LNCAP (cell line): ENCODE measurements at regions not wholly inside any gene's neighbourhood (a gene's known extent, or its start where the extent isn't known, plus 50 kb on each side); places are given as distances from the start of the nearest gene placed in this dataset.

ENCODE experiments used
- TF ChIP-seq, protein P1 (sequence below): fragments of 450-650 bp; IDR thresholded peaks from 2 replicates; pipeline ENCODE4 v1.5.1; 2017; ENCODE audit warnings: mild to moderate bottlenecking

DNA sequence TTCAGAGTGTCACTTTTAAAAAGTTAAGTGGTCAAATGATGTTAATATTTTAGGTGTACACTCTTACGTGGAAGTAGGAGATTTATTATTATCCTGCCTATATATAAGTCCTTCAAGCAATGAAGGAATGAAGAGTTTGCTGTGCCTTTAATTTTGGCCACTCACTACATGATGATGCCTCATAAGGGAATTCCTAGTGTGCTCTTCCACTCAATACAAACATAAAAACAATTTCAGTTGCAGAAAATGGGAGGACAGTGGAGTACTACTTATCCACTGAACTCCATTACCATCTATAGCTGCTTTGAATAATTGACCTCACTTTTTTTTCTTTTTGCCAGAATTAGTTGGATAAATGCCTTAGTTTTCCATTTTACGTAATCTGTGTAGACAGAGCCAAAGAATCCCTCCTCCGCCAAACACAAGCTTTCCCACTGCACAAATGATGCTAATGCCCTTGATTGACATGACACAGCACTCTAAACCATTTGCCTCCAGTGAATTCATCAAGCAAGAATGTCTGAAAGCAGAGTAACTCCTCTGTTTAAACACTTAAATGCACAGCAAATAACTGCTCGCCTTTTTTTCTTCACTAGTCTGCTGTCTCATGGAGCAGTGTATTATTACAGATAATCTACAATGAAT is 751.1 kb upstream of the FANCL start:
- TF ChIP-seq, protein P1, sequence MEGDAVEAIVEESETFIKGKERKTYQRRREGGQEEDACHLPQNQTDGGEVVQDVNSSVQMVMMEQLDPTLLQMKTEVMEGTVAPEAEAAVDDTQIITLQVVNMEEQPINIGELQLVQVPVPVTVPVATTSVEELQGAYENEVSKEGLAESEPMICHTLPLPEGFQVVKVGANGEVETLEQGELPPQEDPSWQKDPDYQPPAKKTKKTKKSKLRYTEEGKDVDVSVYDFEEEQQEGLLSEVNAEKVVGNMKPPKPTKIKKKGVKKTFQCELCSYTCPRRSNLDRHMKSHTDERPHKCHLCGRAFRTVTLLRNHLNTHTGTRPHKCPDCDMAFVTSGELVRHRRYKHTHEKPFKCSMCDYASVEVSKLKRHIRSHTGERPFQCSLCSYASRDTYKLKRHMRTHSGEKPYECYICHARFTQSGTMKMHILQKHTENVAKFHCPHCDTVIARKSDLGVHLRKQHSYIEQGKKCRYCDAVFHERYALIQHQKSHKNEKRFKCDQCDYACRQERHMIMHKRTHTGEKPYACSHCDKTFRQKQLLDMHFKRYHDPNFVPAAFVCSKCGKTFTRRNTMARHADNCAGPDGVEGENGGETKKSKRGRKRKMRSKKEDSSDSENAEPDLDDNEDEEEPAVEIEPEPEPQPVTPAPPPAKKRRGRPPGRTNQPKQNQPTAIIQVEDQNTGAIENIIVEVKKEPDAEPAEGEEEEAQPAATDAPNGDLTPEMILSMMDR = no peak

DNA sequence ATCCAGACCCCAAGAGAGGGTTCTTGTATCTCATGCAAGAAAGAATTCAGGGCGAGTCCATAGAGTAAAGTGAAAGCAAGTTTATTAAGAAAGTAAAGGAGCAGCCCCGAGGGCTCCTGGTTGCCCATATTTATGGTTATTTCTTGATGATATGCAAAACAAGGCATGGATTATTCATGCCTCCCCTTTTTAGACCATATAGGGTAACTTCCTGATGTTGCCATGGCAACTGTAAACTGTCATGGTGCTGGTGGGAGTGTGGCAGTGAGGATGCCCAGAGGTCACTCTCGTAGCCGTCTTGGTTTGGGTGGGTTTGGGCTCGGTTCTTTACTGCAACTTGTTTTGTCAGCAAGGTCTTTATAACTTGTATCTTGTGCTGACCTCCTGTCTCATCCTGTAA is 750.2 kb upstream of the FANCL start:
- TF ChIP-seq, protein P1 = no peak

DNA sequence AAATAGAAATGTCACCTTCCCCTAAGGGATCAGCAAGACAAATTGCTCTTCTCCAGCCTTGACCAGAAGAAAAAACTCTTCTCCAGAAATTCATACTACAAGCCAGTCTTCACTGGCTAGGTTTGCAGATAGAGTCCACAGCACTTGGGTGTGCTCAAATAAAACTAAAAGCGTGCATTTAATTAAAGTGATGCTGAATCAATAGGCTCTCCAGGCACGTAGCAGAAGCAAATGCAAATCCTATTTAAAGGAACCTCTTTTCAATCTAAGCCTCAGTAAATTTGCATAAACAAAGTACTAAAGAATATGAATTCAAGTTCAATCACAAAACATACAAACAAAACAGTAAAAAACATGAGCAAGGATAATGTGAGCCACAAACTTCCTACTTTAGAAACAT is 744.4 kb upstream of the FANCL start:
- TF ChIP-seq, protein P1 = no peak

DNA sequence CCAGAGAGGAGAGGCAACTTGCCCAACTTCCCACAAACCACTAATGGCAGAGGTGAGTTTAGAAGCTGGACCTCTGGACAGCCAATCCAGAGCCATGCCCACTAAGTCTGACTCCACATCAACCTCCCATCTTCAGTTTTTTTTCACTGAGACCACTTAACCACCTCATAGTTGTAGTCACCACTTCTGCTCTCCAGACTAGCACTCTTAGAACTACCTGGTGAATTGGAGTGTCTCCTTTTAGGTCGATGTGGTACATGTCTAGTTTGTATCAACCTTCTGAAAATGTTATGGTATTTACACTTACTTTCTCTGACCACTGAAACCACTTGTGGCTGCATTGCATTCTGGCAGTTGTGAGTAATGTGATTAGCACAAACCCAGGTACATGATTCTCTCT is 743.6 kb upstream of the FANCL start:
- TF ChIP-seq, protein P1 = no peak

DNA sequence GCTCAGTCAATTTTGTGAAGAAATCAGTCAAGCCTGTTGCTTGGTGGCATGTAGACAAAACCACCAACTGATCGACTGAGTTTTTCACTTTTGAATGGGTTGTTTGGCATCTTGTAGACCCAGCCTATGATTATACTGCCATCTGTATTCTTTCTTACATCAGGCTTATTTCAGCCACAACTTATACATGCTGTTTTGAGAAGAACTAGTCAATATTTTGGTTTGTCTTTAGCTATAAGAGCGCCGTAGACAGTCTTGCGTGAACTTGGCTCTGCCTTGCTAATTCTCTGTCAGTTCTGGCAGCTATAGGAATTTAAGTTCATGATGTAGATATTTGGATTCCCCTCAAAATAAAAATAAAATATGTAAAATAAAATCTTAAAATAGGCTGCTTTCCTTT is 742.0 kb upstream of the FANCL start:
- TF ChIP-seq, protein P1 = no peak

DNA sequence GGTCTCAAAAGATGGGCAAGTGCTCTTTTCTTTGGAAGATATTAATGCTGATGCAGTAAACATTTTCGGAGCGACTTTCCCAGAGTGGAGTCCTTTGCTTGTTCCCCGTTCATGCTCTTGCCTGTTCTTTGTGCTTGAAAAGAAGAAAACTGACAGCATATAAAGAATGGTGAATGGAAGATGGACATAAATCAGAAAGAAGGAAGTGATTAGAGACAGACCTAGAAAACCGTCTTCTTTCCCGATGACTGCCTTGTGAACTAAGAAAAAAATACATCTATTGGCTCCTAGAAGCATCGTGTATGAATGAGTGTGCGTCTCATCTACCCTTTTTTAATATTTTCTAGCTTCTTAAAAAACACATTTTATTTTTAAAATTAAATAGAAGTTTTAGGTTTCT is 740.1 kb upstream of the FANCL start:
- TF ChIP-seq, protein P1 = no peak

DNA sequence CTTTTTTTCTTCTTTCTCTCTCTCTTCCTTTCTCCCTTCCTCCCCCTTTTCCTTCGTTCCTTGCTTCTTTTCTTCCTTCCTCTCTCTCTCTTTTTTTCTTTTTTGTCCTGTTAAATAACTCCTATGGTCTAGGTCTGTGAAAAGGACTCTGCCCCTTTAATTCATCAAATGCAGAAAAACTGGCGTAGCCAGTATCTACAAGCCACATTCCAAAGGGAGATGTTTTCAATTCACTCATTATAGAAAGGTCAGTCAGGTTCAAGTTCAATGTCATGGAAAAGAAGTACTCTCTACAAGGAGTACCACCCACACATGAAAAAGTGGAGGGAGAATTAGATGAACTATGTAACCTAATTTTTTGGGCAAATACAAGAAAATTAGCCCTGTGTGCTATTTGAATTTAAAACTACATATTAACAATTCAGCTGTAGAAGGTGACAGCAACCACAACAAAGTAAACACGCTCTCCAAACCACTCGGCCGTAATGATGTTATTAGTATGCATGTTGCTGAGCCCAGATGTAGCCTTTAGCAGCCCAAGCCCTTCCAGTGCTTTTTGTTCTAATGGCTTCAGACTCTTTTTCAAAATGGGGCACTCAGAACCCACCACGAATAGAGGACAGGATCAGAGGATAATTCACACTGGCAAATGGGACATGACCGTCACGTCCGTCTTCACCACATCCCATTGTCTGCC is 735.4 kb upstream of the FANCL start:
- TF ChIP-seq, protein P1 = no peak
